Right atrium auricular region (tissue), 2 donors: ENCODE measurements at regions not wholly inside any gene's neighbourhood (a gene's known extent, or its start where the extent isn't known, plus 50 kb on each side); places are given as distances from the start of the nearest gene placed in this dataset.

Experiments
- DNase-seq: peaks from one replicate; pipeline ENCODE4 v3.0.0-alpha.2; 2019; ENCODE audit warnings: low spot score
- H3K27ac ChIP-seq, 2 donors: fragments of 200-600 bp; sonication (generic); 1 replicate in 1 of 2; 2 replicates in 1 of 2; pipeline ENCODE4 v1.5.1; 2016 to 2019
- H3K27me3 ChIP-seq, 2 donors: fragments of 200-600 bp; sonication (generic); one replicate each; pipeline versions ENCODE4 v1.5.1 to v1.6.0; 2017 to 2019
- H3K36me3 ChIP-seq: fragments of 200-600 bp; sonication (generic); one replicate; pipeline ENCODE4 v1.5.1; 2016
- H3K4me1 ChIP-seq, 2 donors: fragments of 200-600 bp; sonication (generic); one replicate each; pipeline versions ENCODE4 v1.5.1 to v1.6.0; 2017 to 2019
- H3K4me3 ChIP-seq, 2 donors: fragments of 200-600 bp; sonication (generic); 1 replicate in 1 of 2; 2 replicates in 1 of 2; pipeline ENCODE4 v1.5.1; 2017 to 2019; ENCODE audit warnings: mild to moderate bottlenecking in 1 of 2, moderate library complexity in 1 of 2
- H3K9me3 ChIP-seq, 2 donors: fragments of 200-600 bp; sonication (generic); one replicate each; pipeline ENCODE4 v1.5.1; 2019
- CTCF ChIP-seq, 2 donors: fragments of 200-600 bp; sonication (generic); IDR thresholded peaks; one replicate each; pipeline ENCODE4 v1.5.1; 2019; ENCODE audit warnings: antibody characterized with exemption in 2 of 2

- no peaks in the 10 kb centered on the region for H3K4me1 ChIP-seq
- no peak for TF ChIP-seq CTCF (IDR thresholded peaks at IDR 0.05)
- H3K4me3 ChIP-seq: no peak overlapping the region
- H3K27ac ChIP-seq: no peak overlapping the region
- H3K27me3 ChIP-seq: no peaks in the 10 kb centered on the region
- no peaks in the 10 kb centered on the region for H3K36me3 ChIP-seq
- H3K9me3 ChIP-seq: no peaks in the 10 kb centered on the region
- DNase-seq: no peak
Observed at GRCh38 chr1:95614197-95614596, 380.2 kb downstream of the RWDD3 start.

- no peak overlapping the region for H3K4me3 ChIP-seq
- H3K4me1 ChIP-seq: no peaks in the 10 kb centered on the region
- no peak for DNase-seq
- no peak for TF ChIP-seq CTCF (IDR thresholded peaks at IDR 0.05)
- no peaks in the 10 kb centered on the region for H3K27me3 ChIP-seq
- no peak overlapping the region for H3K27ac ChIP-seq
- H3K9me3 ChIP-seq: no peaks in the 10 kb centered on the region
- H3K36me3 ChIP-seq: no peaks in the 10 kb centered on the region
Observed at GRCh38 chr1:95615421-95615820, 381.4 kb downstream of the RWDD3 start.

- Histone ChIP-seq H3K4me3 (no peak overlapping the region), H3K9me3 (no peaks in the 10 kb centered on the region), H3K27ac (no peak overlapping the region), H3K4me1 (no peaks in the 10 kb centered on the region), H3K27me3 (no peaks in the 10 kb centered on the region), H3K36me3 (no peaks in the 10 kb centered on the region)
- DNase-seq: no peak
- TF ChIP-seq CTCF (IDR thresholded peaks at IDR 0.05): no peak
Observed at GRCh38 chr1:95620076-95620475, 386.1 kb downstream of the RWDD3 start.

GRCh38 chr1:95622609-95623008, 388.6 kb downstream of the RWDD3 start:
- Histone ChIP-seq H3K27ac (no peak overlapping the region), H3K4me3 (no peak overlapping the region), H3K36me3 (no peaks in the 10 kb centered on the region), H3K27me3 (no peaks in the 10 kb centered on the region), H3K9me3 (no peaks in the 10 kb centered on the region), H3K4me1 (no peaks in the 10 kb centered on the region)
- DNase-seq: no peak
- TF ChIP-seq CTCF (IDR thresholded peaks at IDR 0.05): no peak

- Histone ChIP-seq H3K4me1 (no peaks in the 10 kb centered on the region), H3K9me3 (no peaks in the 10 kb centered on the region), H3K27me3 (no peaks in the 10 kb centered on the region), H3K4me3 (no peak overlapping the region), H3K27ac (no peak overlapping the region), H3K36me3 (no peaks in the 10 kb centered on the region)
- no peak for DNase-seq
- TF ChIP-seq CTCF (IDR thresholded peaks at IDR 0.05): no peak
Observed at GRCh38 chr1:95625224-95625623, 391.2 kb downstream of the RWDD3 start.

- no peak overlapping the region for H3K4me3 ChIP-seq
- no peaks in the 10 kb centered on the region for H3K9me3 ChIP-seq
- H3K27me3 ChIP-seq: no peaks in the 10 kb centered on the region
- no peak overlapping the region for H3K27ac ChIP-seq
- no peaks in the 10 kb centered on the region for H3K36me3 ChIP-seq
- H3K4me1 ChIP-seq: no peaks in the 10 kb centered on the region
- DNase-seq: no peak
- TF ChIP-seq CTCF (IDR thresholded peaks at IDR 0.05): no peak
Observed at GRCh38 chr1:95627244-95627643, 393.2 kb downstream of the RWDD3 start.
